ENCODE measurements at regions not wholly inside any gene's neighbourhood (a gene's known extent, or its start where the extent isn't known, plus 50 kb on each side); places are given as distances from the start of the nearest gene placed in this dataset.
A peak's percentile ranks its signal among the peaks of the same experiment; 100 is the strongest.

DNA sequence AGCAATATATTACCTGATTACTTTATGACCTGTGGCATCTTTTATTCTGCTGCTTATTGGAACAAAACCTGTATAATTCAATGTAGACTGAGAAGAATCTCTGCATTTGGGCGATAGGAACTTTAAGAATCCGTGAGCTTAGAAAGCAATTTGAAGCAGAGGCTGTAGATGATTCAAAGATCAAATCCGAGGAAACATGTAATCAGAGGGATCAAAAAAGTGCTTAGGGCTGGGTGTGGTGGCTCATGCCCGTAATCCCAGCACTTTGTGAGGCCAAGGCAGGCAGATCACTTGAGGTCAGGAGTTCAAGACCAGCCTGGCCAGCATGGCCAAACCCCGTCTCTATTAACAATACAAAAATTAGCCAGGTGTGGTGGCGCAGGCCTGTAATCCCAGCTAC lies 198.4 kb downstream of the MTX2 start:
- 92 to 93% methylated on average over 6 of the region's 6 CpGs for WGBS, 2 donors
- H3K27me3 ChIP-seq, result peaks cover 0 to 5% of the 10 kb centered on the region in 2 donors
- H3K9me3 ChIP-seq, result no peaks in the 10 kb centered on the region
- H3K4me3 ChIP-seq, result no peak overlapping the region
- TF ChIP-seq POLR2A (IDR thresholded peaks at IDR 0.05), result no peak
- no peak for TF ChIP-seq EP300 (IDR thresholded peaks at IDR 0.05)
- TF ChIP-seq, protein P1, sequence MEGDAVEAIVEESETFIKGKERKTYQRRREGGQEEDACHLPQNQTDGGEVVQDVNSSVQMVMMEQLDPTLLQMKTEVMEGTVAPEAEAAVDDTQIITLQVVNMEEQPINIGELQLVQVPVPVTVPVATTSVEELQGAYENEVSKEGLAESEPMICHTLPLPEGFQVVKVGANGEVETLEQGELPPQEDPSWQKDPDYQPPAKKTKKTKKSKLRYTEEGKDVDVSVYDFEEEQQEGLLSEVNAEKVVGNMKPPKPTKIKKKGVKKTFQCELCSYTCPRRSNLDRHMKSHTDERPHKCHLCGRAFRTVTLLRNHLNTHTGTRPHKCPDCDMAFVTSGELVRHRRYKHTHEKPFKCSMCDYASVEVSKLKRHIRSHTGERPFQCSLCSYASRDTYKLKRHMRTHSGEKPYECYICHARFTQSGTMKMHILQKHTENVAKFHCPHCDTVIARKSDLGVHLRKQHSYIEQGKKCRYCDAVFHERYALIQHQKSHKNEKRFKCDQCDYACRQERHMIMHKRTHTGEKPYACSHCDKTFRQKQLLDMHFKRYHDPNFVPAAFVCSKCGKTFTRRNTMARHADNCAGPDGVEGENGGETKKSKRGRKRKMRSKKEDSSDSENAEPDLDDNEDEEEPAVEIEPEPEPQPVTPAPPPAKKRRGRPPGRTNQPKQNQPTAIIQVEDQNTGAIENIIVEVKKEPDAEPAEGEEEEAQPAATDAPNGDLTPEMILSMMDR (IDR thresholded peaks at IDR 0.05), result no peak
- no peak for DNase-seq (ENCODE audit: low spot score in 2 of 2)
- no peaks in the 10 kb centered on the region for H3K36me3 ChIP-seq
- H3K27ac ChIP-seq, result no peak overlapping the region
- H3K4me1 ChIP-seq, result peaks cover 0 to 7% (median 3%) of the 10 kb centered on the region in 4 donors

- DNase-seq (ENCODE audit: low spot score in 2 of 2), result no peak
- Histone ChIP-seq H3K36me3 (no peaks in the 10 kb centered on the region), H3K9me3 (no peaks in the 10 kb centered on the region), H3K27ac (no peak overlapping the region), H3K27me3 (peaks cover 0 to 5% of the 10 kb centered on the region in 2 donors), H3K4me1 (peaks cover 0 to 17% (median 8%) of the 10 kb centered on the region in 4 donors), H3K4me3 (no peak overlapping the region)
- 78% methylated on average over 4 of the region's 4 CpGs for WGBS, 2 donors
- TF ChIP-seq POLR2A (IDR thresholded peaks at IDR 0.05), result no peak
- TF ChIP-seq, protein P1 (IDR thresholded peaks at IDR 0.05), result no peak
- no peak for TF ChIP-seq EP300 (IDR thresholded peaks at IDR 0.05)
Observed at GRCh38 chr2:176468457-176469113, 199.3 kb downstream of the MTX2 start.

DNA sequence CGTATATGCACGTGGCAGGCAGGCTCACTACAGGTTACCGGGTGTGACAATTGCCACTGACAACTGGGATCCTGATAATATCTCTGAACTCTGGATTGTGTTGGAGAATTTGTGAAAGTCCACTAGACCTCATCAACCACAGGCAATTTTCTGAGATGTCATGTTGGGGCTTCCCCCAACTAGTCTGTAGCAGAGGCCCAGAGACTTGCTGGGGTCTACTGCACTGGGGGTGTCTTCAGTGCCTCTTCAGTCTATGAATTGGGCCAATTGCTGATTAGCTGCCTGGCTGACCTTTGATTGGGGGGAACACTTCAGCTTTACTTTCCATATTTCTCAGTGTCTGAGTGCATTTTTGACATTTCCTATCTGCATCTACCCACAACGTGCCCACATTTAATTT lies 201.5 kb downstream of the MTX2 start:
- peaks cover 0 to 18% (median 8%) of the 10 kb centered on the region in 4 donors for H3K4me1 ChIP-seq
- DNase-seq (ENCODE audit: low spot score in 2 of 2), result no peak
- TF ChIP-seq EP300 (IDR thresholded peaks at IDR 0.05) (no peak), POLR2A (IDR thresholded peaks at IDR 0.05) (no peak)
- TF ChIP-seq, protein P1 (IDR thresholded peaks at IDR 0.05), result no peak

GRCh38 chr2:176471949-176472348 lies 202.7 kb downstream of the MTX2 start:
- no peak for DNase-seq (ENCODE audit: low spot score in 2 of 2)
- TF ChIP-seq, protein P1 (IDR thresholded peaks at IDR 0.05), result no peak
- TF ChIP-seq EP300 (IDR thresholded peaks at IDR 0.05) (no peak), POLR2A (IDR thresholded peaks at IDR 0.05) (no peak)
- Histone ChIP-seq H3K27ac (no peak overlapping the region), H3K36me3 (no peaks in the 10 kb centered on the region), H3K4me3 (no peak overlapping the region), H3K27me3 (no peaks in the 10 kb centered on the region), H3K4me1 (peaks cover 0 to 18% (median 8%) of the 10 kb centered on the region in 4 donors), H3K9me3 (no peaks in the 10 kb centered on the region)
- WGBS, 2 donors, result 91 to 92% methylated on average over 2 of the region's 2 CpGs

More for the DNA sequence above, 201.5 kb downstream of the MTX2 start:
- Histone ChIP-seq H3K27me3 (peaks cover 0 to under 1% of the 10 kb centered on the region in 2 donors), H3K9me3 (no peaks in the 10 kb centered on the region), H3K36me3 (no peaks in the 10 kb centered on the region), H3K4me3 (no peak overlapping the region), H3K27ac (no peak overlapping the region)
- WGBS, 2 donors, result 86 to 92% methylated on average over 4 of the region's 4 CpGs

DNA sequence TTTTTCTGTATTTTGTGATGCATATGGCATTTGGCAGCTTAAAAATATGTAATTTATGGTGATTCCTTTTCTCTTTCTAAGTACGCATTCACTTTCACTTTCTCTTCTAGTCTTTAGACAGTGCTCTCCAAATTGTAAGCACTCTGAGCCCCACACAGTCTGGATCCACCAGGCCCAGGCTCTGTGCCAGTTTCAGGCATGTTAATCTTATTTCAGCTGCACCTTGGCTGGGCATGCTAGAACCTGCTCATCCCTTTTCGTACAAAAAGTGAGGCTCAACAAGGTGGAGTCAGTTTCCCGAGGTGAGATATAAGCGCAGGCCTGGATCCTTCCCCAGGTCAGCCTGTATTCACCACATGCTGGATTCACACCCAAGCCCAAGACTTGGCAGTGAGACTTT lies 203.9 kb downstream of the MTX2 start:
- Histone ChIP-seq H3K27ac (peak overlapping the region in 1 of 4 donors; percentile 54), H3K27me3 (no peaks in the 10 kb centered on the region), H3K4me1 (peaks cover 0 to 18% (median 8%) of the 10 kb centered on the region in 4 donors), H3K9me3 (no peaks in the 10 kb centered on the region), H3K36me3 (no peaks in the 10 kb centered on the region), H3K4me3 (peak overlapping the region in 2 of 4 donors; percentile 19 to 28)
- DNase-seq (ENCODE audit: low spot score in 2 of 2), result peak in 1 of 2 donors; percentile 7
- WGBS, 2 donors, result 52 to 54% methylated on average over 4 of the region's 4 CpGs
- TF ChIP-seq EP300 (IDR thresholded peaks at IDR 0.05), result no peak
